H9 (cell line): ENCODE measurements at regions not wholly inside any gene's neighbourhood (a gene's known extent, or its start where the extent isn't known, plus 50 kb on each side); places are given as distances from the start of the nearest gene placed in this dataset.

Source experiments
- DNase-seq: peaks from one replicate; pipeline ENCODE4 v3.0.0-alpha.2; 2017
- H2AFZ ChIP-seq: one replicate; pipeline ENCODE4 v1.6.1; 2013; ENCODE audit warnings: mild to moderate bottlenecking, low read length, control low read depth, moderate library complexity
- H2AK5ac ChIP-seq: 2 replicates; pipeline ENCODE4 v1.6.1; 2013; ENCODE audit warnings: low read length, control low read depth, mixed read lengths; ENCODE audit not compliant: insufficient read length
- H2BK120ac ChIP-seq: one replicate; pipeline ENCODE4 v1.6.1; 2013; ENCODE audit warnings: low read depth, mild to moderate bottlenecking, low read length, control low read depth, inconsistent platforms; ENCODE audit not compliant: poor library complexity, severe bottlenecking
- H2BK12ac ChIP-seq: 2 replicates; pipeline ENCODE4 v1.6.1; 2013; ENCODE audit warnings: low read length, control low read depth, mixed read lengths, low read depth; ENCODE audit not compliant: insufficient read length
- H2BK15ac ChIP-seq: 2 replicates; pipeline ENCODE4 v1.6.1; 2013; ENCODE audit warnings: low read depth, low read length, control low read depth
- H2BK20ac ChIP-seq: one replicate; pipeline ENCODE4 v1.6.1; 2013; ENCODE audit warnings: low read depth, mild to moderate bottlenecking, low read length, control low read depth, inconsistent platforms; ENCODE audit not compliant: poor library complexity, severe bottlenecking
- H2BK5ac ChIP-seq: 2 replicates; pipeline ENCODE4 v1.6.1; 2013; ENCODE audit warnings: low read length, control low read depth, mixed read lengths; ENCODE audit not compliant: insufficient read length
- H3K14ac ChIP-seq: 2 replicates; pipeline ENCODE4 v1.6.1; 2013; ENCODE audit warnings: low read length, control low read depth; ENCODE audit not compliant: insufficient read depth
- H3K18ac ChIP-seq: 2 replicates; pipeline ENCODE4 v1.6.1; 2013; ENCODE audit warnings: low read depth, mild to moderate bottlenecking, mixed read lengths, low read length, control low read depth; ENCODE audit not compliant: insufficient read length
- H3K23ac ChIP-seq: 2 replicates; pipeline ENCODE4 v1.6.1; 2013; ENCODE audit warnings: low read length, control low read depth, mixed read lengths, low read depth; ENCODE audit not compliant: insufficient read length
- H3K23me2 ChIP-seq: 2 replicates; pipeline ENCODE4 v1.6.1; 2013; ENCODE audit warnings: low read depth, mild to moderate bottlenecking, mixed read lengths, low read length, control low read depth; ENCODE audit not compliant: insufficient read length, poor library complexity, severe bottlenecking
- H3K27ac ChIP-seq: 2 replicates; pipeline ENCODE4 v1.5.1; 2013; ENCODE audit warnings: low read length, control low read depth, mixed read lengths, low read depth; ENCODE audit not compliant: insufficient read length
- H3K27me3 ChIP-seq: 2 replicates; pipeline ENCODE4 v1.6.1; 2013; ENCODE audit warnings: low read length, control low read depth, inconsistent platforms; ENCODE audit not compliant: insufficient read depth
- H3K4ac ChIP-seq: 2 replicates; pipeline ENCODE4 v1.6.1; 2013; ENCODE audit warnings: low read depth, mild to moderate bottlenecking, control low read depth, inconsistent platforms, low read length, moderate library complexity
- H3K4me1 ChIP-seq: 2 replicates; pipeline ENCODE4 v1.6.1; 2013; ENCODE audit warnings: low read length, control low read depth, inconsistent platforms; ENCODE audit not compliant: insufficient read depth
- H3K4me2 ChIP-seq: 2 replicates; pipeline ENCODE4 v1.6.1; 2013; ENCODE audit warnings: low read length, control low read depth, mixed read lengths; ENCODE audit not compliant: insufficient read length, insufficient read depth
- H3K56ac ChIP-seq: 2 replicates; pipeline ENCODE4 v1.6.1; 2013; ENCODE audit warnings: low read depth, mild to moderate bottlenecking, mixed read lengths, low read length, control low read depth; ENCODE audit not compliant: insufficient read length
- H3K79me1 ChIP-seq: 2 replicates; pipeline ENCODE4 v1.6.1; 2013; ENCODE audit warnings: low read depth, mild to moderate bottlenecking, moderate library complexity, low read length, control low read depth, inconsistent platforms; ENCODE audit not compliant: insufficient read depth, poor library complexity, severe bottlenecking
- H3K79me2 ChIP-seq: 2 replicates; pipeline ENCODE4 v1.6.1; 2013; ENCODE audit warnings: low read length, control low read depth, inconsistent platforms; ENCODE audit not compliant: insufficient read depth
- H3K9ac ChIP-seq: 2 replicates; pipeline ENCODE4 v1.6.1; 2013; ENCODE audit warnings: low read length, control low read depth, mixed read lengths; ENCODE audit not compliant: insufficient read length; ENCODE audit errors: extremely low read depth
- H3K9me3 ChIP-seq: one replicate; pipeline ENCODE4 v1.6.1; 2013; ENCODE audit warnings: low read depth, low read length, inconsistent platforms; ENCODE audit not compliant: control insufficient read depth
- H3T11ph ChIP-seq: one replicate; pipeline ENCODE4 v1.6.1; 2013; ENCODE audit warnings: mild to moderate bottlenecking, low read length, control low read depth, inconsistent platforms
- H4K20me1 ChIP-seq: one replicate; pipeline ENCODE4 v1.6.1; 2013; ENCODE audit not compliant: control insufficient read depth, insufficient read length, insufficient read depth
- H4K5ac ChIP-seq: 2 replicates; pipeline ENCODE4 v1.6.1; 2013; ENCODE audit warnings: low read depth, mild to moderate bottlenecking, mixed read lengths, low read length, control low read depth; ENCODE audit not compliant: insufficient read length
- H4K8ac ChIP-seq: replicated peaks from 2 replicates; pipeline ENCODE4 v1.6.1; 2013; ENCODE audit warnings: low read length, control low read depth, mixed read lengths, low read depth; ENCODE audit not compliant: insufficient read length
- H4K91ac ChIP-seq: 2 replicates; pipeline ENCODE4 v1.6.1; 2013; ENCODE audit warnings: low read depth, mild to moderate bottlenecking, moderate library complexity, mixed read lengths, low read length, control low read depth; ENCODE audit not compliant: insufficient read length
- H3K27ac Mint-ChIP-seq, 3 experiments: 2 replicates in 2 of 3; 3 replicates in 1 of 3; pipeline ENCODE4 v1.8.0; 2020 to 2021; ENCODE audit warnings: mixed read lengths in 3 of 3, mild to moderate bottlenecking in 1 of 3, moderate library complexity in 1 of 3
- H3K27me3 Mint-ChIP-seq: 2 replicates; pipeline ENCODE4 v1.8.0; 2021; ENCODE audit warnings: low read depth, mild to moderate bottlenecking, moderate library complexity, mixed read lengths
- H3K36me3 Mint-ChIP-seq, 3 experiments: 2 replicates in 2 of 3; 3 replicates in 1 of 3; pipeline ENCODE4 v1.8.0; 2020 to 2021; ENCODE audit warnings: low read depth in 3 of 3, mixed read lengths in 3 of 3; ENCODE audit not compliant: insufficient read depth in 1 of 3
- H3K4me1 Mint-ChIP-seq, 2 experiments: 2 replicates each; pipeline ENCODE4 v1.8.0; 2020; ENCODE audit warnings: mixed read lengths in 2 of 2
- H3K4me3 Mint-ChIP-seq, 2 experiments: 2 replicates in 1 of 2; 3 replicates in 1 of 2; pipeline ENCODE4 v1.8.0; 2020 to 2021; ENCODE audit warnings: mild to moderate bottlenecking in 2 of 2, mixed read lengths in 2 of 2, moderate library complexity in 1 of 2
- H3K9me3 Mint-ChIP-seq, 2 experiments: 2 replicates in 1 of 2; 3 replicates in 1 of 2; pipeline ENCODE4 v1.8.0; 2020; ENCODE audit warnings: mild to moderate bottlenecking in 2 of 2, mixed read lengths in 2 of 2, moderate library complexity in 1 of 2
- WGBS: extraction: QIAGEN DNeasy Blood & Tissue Kit; methylation state at CpG from one replicate; pipeline ENCODE4 v1.1.7; 2013; ENCODE audit warnings: missing lambda C conversion rate, low lambda C conversion rate, mixed read lengths; ENCODE audit not compliant: insufficient read length; ENCODE audit errors: extremely low coverage; 5-methylcytosine and 5-hydroxymethylcytosine counted together
- TF ChIP-seq, protein P1 (sequence below): fragments of 200-600 bp; sonication (generic); conservative IDR thresholded peaks from 3 replicates; pipeline ENCODE4 v1.8.0; 2021; ENCODE audit warnings: antibody characterized with exemption, mild to moderate bottlenecking

DNA sequence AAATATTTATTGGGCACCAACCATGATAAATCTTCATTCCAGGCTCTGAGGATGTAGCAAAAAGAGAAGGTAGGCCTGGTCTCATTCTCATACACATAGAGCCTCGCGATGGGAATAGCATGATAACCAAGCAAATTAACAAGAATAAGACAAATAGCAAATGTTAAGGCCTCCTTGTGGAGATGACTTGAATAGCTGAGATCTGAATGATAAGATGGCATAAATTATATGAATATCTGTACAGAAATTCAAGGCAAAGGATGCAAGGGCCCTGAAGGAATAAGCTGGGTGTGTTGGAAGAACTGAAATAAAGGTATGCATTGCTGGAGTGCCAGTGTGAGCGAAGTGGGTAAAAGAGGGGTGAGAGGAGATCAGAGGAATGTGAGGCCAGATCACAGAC, 114.8 kb downstream of the ALX1 start:
- no peak overlapping the region for H2AK5ac ChIP-seq
- no peaks in the 10 kb centered on the region for H4K20me1 ChIP-seq
- no peaks in the 10 kb centered on the region for H3K36me3 Mint-ChIP-seq
- TF ChIP-seq, protein P1, sequence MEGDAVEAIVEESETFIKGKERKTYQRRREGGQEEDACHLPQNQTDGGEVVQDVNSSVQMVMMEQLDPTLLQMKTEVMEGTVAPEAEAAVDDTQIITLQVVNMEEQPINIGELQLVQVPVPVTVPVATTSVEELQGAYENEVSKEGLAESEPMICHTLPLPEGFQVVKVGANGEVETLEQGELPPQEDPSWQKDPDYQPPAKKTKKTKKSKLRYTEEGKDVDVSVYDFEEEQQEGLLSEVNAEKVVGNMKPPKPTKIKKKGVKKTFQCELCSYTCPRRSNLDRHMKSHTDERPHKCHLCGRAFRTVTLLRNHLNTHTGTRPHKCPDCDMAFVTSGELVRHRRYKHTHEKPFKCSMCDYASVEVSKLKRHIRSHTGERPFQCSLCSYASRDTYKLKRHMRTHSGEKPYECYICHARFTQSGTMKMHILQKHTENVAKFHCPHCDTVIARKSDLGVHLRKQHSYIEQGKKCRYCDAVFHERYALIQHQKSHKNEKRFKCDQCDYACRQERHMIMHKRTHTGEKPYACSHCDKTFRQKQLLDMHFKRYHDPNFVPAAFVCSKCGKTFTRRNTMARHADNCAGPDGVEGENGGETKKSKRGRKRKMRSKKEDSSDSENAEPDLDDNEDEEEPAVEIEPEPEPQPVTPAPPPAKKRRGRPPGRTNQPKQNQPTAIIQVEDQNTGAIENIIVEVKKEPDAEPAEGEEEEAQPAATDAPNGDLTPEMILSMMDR = no peak
- H3K23me2 ChIP-seq = no peaks in the 10 kb centered on the region
- no peak overlapping the region for H3K4me2 ChIP-seq
- no peaks in the 10 kb centered on the region for H3K27me3 Mint-ChIP-seq
- H3K14ac ChIP-seq = no peak overlapping the region
- no peak overlapping the region for H2BK5ac ChIP-seq
- WGBS = no CpG with 5 or more reads among the region's 3 CpGs
- no peak overlapping the region for H2AFZ ChIP-seq
- H2BK12ac ChIP-seq = no peak overlapping the region
- no peak overlapping the region for H3K18ac ChIP-seq
- H3K9ac ChIP-seq = no peak overlapping the region
- H3K27me3 ChIP-seq = no peaks in the 10 kb centered on the region
- H3K79me2 ChIP-seq = no peaks in the 10 kb centered on the region
- H3K4me1 Mint-ChIP-seq = no peaks in the 10 kb centered on the region
- no peak overlapping the region for H2BK20ac ChIP-seq
- H2BK15ac ChIP-seq = no peak overlapping the region
- H3K4me3 Mint-ChIP-seq = no peak overlapping the region
- no peaks in the 10 kb centered on the region for H3K9me3 Mint-ChIP-seq
- H3K27ac Mint-ChIP-seq = no peak overlapping the region
- no peak overlapping the region for H4K5ac ChIP-seq
- no peak overlapping the region for H3K4ac ChIP-seq
- H3K4me1 ChIP-seq = no peaks in the 10 kb centered on the region
- no peak overlapping the region for H4K8ac ChIP-seq
- H3K23ac ChIP-seq = no peak overlapping the region
- no peaks in the 10 kb centered on the region for H3K79me1 ChIP-seq
- no peak overlapping the region for H2BK120ac ChIP-seq
- DNase-seq = no peak
- H3K56ac ChIP-seq = no peak overlapping the region
- no peak overlapping the region for H4K91ac ChIP-seq
- no peak overlapping the region for H3K27ac ChIP-seq
- H3K9me3 ChIP-seq = no peaks in the 10 kb centered on the region
- H3T11ph ChIP-seq = no peak overlapping the region
